GM12873 (cell line): ENCODE measurements at regions not wholly inside any gene's neighbourhood (a gene's known extent, or its start where the extent isn't known, plus 50 kb on each side); places are given as distances from the start of the nearest gene placed in this dataset.

Experiments used
- TF ChIP-seq, protein P1 (sequence below): IDR thresholded peaks from 2 replicates; pipeline ENCODE4 v1.5.1; 2012; ENCODE audit warnings: low read depth, mild to moderate bottlenecking, moderate library complexity, low read length, control low read depth; ENCODE audit not compliant: insufficient read depth; ENCODE audit errors: missing control alignments

DNA sequence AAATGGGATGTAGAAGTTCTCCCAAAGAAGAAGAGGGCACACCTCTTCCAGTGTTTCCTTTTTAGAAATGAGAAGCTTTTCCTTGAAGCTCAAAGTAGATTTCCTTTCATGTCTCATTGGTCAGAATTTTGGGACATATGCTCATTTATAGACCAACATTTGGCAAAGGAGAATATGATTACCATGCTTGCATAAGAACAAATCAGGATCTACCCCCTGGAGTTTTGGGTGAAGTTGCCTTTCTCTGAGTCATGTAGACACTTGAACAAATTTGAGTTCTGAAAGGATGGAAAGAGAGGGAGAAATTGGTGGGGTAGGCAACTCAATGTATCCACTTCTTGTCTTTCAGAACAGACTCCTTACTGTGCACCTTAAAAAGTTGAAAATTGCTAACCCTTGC is 409.0 kb downstream of the SLC4A3 start:
- TF ChIP-seq, protein P1, sequence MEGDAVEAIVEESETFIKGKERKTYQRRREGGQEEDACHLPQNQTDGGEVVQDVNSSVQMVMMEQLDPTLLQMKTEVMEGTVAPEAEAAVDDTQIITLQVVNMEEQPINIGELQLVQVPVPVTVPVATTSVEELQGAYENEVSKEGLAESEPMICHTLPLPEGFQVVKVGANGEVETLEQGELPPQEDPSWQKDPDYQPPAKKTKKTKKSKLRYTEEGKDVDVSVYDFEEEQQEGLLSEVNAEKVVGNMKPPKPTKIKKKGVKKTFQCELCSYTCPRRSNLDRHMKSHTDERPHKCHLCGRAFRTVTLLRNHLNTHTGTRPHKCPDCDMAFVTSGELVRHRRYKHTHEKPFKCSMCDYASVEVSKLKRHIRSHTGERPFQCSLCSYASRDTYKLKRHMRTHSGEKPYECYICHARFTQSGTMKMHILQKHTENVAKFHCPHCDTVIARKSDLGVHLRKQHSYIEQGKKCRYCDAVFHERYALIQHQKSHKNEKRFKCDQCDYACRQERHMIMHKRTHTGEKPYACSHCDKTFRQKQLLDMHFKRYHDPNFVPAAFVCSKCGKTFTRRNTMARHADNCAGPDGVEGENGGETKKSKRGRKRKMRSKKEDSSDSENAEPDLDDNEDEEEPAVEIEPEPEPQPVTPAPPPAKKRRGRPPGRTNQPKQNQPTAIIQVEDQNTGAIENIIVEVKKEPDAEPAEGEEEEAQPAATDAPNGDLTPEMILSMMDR, result no peak

DNA sequence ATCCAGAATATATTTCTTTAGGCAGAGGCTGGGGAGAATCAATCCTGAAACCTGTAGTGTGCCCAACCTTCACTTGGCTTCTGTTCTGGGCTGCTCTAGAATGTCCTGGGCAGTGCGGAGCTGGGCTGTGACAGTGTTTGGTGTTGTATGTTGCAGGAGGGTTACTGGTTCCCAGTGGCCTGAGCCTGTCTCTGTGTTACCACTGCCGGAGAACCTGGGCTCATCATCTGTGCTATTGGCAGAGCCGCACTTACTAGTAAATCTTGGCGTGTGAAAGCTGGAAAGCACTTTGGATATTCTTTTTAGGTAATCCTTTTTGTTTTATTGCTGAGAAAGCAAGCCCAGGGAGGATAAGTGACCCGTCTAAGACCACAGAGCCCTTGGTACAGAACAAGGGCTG is 412.9 kb downstream of the SLC4A3 start:
- TF ChIP-seq, protein P1, result no peak

DNA sequence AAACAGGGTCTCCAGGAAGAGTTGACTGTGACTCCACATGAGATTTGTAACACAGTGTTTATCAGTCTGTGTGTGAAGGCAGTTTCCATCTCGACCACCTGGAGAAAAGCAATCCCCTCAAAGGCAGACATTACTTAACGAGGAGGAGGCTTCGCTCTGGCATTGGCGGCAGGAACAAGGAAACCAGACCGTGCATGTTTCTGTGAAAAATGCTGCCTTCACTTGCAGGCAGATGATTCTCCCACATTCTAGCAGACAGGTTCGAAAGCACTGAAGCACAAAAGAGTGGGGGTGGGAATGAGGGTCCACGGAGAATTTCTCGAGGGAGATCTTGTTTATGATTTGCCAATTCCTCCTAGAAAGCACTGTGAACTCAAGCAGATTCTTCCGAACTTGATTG is 414.0 kb downstream of the SLC4A3 start:
- TF ChIP-seq, protein P1, result no peak

GRCh38 chr2:220043155-220043989 is 415.9 kb downstream of the SLC4A3 start:
- TF ChIP-seq, protein P1, result no peak

DNA sequence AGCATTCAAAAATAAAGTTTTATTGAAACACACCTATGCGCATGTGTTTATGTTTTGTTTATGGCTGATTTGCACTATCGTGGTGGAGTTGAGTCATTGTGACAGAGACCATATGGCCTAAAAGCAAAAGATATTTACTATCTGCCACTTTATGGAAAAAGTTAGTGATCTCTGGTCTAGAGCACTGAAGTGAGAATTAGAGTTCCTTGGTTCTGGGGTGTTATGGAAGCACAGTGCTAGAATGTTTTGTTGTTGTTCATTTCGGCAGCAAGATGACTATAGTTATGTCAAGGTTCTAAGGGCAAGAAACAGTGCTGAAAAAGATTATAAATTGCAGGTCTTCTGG is 416.5 kb downstream of the SLC4A3 start:
- TF ChIP-seq, protein P1, result no peak

DNA sequence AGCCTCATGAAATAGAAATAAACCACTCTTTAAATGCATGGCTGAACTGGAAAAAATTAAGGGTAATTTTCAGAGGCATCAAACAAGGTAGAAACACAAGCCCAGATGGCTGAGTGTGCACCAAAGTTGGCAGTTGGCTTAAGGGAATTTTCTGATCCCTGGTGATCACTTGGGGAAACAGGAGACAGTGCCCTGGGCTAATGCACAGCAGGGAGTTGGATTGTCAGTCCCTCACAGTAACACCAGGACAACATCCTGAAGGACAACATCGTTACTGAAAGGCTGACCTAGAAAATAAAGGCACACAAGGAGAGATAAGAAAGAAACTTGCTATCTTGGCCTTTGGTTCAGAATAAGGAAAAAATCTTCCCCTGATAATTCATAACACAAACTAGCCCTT is 417.0 kb downstream of the SLC4A3 start:
- TF ChIP-seq, protein P1, result no peak

- TF ChIP-seq, protein P1, result no peak
Observed at GRCh38 chr2:220046507-220046906, 419.1 kb downstream of the SLC4A3 start.
